Cardiac fibroblast (primary cell): ENCODE measurements at regions not wholly inside any gene's neighbourhood (a gene's known extent, or its start where the extent isn't known, plus 50 kb on each side); places are given as distances from the start of the nearest gene placed in this dataset.
"Not testable (repeated sequence)": the region's sequence is repeated elsewhere in the genome, so short reads cannot be mapped to it uniquely, and the experiment has no call there.

Experiments
- DNase-seq, 2 donors: peaks; one replicate each; pipeline versions ENCODE4 v3.0.0 to v3.0.0-alpha.2; 2010; ENCODE audit warnings: low read depth in 2 of 2
- H3K4me3 ChIP-seq, 2 donors: replicated peaks in 1 of 2; 1 replicate in 1 of 2; 2 replicates in 1 of 2; pipeline ENCODE4 v1.5.1; 2011; ENCODE audit warnings: low read depth in 2 of 2, low read length in 2 of 2, mild to moderate bottlenecking in 2 of 2, moderate library complexity in 1 of 2
- TF ChIP-seq, protein P1 (sequence below): IDR thresholded peaks from one replicate; pipeline ENCODE4 v1.5.1; 2011; ENCODE audit warnings: low read depth, mild to moderate bottlenecking, low read length, inconsistent platforms

GRCh38 chrX:51155157-51155556 is 177.5 kb upstream of the NUDT10 start:
- TF ChIP-seq, protein P1, sequence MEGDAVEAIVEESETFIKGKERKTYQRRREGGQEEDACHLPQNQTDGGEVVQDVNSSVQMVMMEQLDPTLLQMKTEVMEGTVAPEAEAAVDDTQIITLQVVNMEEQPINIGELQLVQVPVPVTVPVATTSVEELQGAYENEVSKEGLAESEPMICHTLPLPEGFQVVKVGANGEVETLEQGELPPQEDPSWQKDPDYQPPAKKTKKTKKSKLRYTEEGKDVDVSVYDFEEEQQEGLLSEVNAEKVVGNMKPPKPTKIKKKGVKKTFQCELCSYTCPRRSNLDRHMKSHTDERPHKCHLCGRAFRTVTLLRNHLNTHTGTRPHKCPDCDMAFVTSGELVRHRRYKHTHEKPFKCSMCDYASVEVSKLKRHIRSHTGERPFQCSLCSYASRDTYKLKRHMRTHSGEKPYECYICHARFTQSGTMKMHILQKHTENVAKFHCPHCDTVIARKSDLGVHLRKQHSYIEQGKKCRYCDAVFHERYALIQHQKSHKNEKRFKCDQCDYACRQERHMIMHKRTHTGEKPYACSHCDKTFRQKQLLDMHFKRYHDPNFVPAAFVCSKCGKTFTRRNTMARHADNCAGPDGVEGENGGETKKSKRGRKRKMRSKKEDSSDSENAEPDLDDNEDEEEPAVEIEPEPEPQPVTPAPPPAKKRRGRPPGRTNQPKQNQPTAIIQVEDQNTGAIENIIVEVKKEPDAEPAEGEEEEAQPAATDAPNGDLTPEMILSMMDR, result no peak
- DNase-seq, result no peak
- no peak overlapping the region for H3K4me3 ChIP-seq

DNA sequence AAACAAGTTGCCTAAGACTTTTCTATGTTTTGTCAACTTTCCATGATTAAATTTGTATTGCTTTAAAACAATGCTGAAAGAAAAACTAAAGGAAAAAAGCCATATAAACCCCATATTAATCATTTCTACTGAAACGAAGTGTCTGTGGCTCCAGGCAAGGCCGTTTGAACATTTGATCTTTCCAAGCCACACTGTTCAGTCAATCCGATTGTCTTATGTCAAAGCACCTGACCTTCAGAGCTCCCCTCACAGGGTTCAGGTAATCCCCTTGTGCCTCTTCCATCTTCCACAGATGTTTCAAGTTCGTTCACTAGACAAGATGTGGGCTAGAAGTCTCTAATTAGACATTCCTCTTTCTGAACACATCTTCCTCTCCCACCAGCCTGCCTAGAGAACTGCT is 177.1 kb upstream of the NUDT10 start:
- DNase-seq, result no peak
- no peak overlapping the region for H3K4me3 ChIP-seq
- TF ChIP-seq, protein P1, result no peak

- H3K4me3 ChIP-seq, result no peak overlapping the region
- DNase-seq, result no peak
- TF ChIP-seq, protein P1, result no peak
These were observed 174.4 kb upstream of the NUDT10 start for GRCh38 chrX:51158231-51158630.

DNA sequence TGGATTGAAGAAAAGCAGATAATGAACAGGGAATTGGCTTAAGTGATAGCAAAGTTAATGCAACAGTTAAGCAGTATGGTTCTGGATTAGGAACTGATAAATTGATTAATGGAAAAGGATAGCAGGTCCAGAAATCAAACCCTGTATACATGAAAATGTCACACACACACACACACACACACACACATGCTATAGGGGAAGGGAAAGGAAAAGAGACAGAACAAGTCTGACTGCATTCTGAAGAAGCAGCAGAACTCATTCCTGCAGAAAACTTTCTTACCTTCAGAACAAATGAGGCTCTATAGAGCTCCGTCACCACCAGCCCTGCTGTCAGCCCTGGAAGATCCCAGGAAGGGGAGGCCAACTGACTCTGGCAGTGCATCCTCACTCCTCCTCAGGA is 173.2 kb upstream of the NUDT10 start:
- DNase-seq, H3K4me3 ChIP-seq: not testable (repeated sequence)

DNA sequence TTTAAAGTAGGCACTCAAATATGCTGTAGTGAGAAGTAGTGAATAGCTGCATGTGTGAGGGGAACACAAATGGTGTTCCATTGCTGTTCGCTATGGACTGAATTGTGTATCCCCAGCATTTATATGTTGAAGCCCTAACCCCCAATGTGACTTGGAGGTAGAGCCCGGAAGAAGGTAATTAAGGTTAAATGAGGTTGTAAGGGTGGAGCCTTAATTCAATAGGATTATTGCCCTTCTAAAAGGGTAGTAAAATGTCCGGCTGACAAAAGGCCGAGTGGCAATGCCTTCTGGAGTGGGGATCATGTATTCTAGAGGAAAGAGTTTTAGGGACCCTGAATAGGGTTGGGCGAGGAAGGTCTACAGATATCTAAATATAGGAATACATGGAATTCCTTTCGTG is 168.9 kb upstream of the NUDT10 start:
- H3K4me3 ChIP-seq, result no peak overlapping the region
- DNase-seq, result no peak
- TF ChIP-seq, protein P1, result no peak

GRCh38 chrX:51178356-51178900 is 154.2 kb upstream of the NUDT10 start:
- H3K4me3 ChIP-seq, result not testable (repeated sequence)

GRCh38 chrX:51179805-51180204 is 152.8 kb upstream of the NUDT10 start:
- not testable (repeated sequence) for DNase-seq, H3K4me3 ChIP-seq

More at GRCh38 chrX:51178356-51178900, 154.2 kb upstream of the NUDT10 start:
- DNase-seq, result not testable (repeated sequence)

DNA sequence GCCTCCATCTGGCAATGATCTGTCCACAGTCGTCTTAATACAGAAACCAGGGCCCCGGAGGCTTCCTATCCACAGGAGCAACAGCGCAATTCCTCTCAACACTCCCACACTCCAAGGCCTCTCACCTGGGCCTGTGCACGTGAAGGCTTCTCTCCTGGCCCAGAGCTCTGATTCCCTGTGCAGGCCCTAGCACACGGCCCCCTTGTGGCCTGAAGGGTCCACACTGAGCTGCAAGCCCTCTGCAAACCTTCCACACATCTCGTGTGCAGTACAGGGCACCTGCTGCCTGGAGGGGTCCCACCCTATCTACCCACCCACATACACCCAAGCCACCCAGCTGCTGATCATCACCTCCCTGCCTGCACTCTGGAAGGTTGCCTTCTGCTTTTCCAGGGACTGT is 150.1 kb upstream of the NUDT10 start:
- H3K4me3 ChIP-seq, result no peak overlapping the region
- no peak for DNase-seq

More for the DNA sequence above, 150.1 kb upstream of the NUDT10 start:
- TF ChIP-seq, protein P1, result no peak
